ENCODE measurements at regions not wholly inside any gene's neighbourhood (a gene's known extent, or its start where the extent isn't known, plus 50 kb on each side); places are given as distances from the start of the nearest gene placed in this dataset.
"Not testable (repeated sequence)": the region's sequence is repeated elsewhere in the genome, so short reads cannot be mapped to it uniquely, and the experiment has no call there.

GRCh38 chr20:23140991-23141390 is 54.9 kb upstream of the CD93 start:
- intact Hi-C loops (cut with DNase I): no loop called here
- no peaks in the 10 kb centered on the region for H3K36me3 ChIP-seq
- no peak overlapping the region for H3K27ac ChIP-seq
- no peaks in the 10 kb centered on the region for H3K27me3 ChIP-seq
- no peak for DNase-seq
- no peak overlapping the region for H3K9ac ChIP-seq (ENCODE audit: low read depth in 2 of 2, low read length in 2 of 2)
- H3K4me1 ChIP-seq: no peaks in the 10 kb centered on the region
- H3K9me3 ChIP-seq: no peaks in the 10 kb centered on the region
- TF ChIP-seq, protein P1, sequence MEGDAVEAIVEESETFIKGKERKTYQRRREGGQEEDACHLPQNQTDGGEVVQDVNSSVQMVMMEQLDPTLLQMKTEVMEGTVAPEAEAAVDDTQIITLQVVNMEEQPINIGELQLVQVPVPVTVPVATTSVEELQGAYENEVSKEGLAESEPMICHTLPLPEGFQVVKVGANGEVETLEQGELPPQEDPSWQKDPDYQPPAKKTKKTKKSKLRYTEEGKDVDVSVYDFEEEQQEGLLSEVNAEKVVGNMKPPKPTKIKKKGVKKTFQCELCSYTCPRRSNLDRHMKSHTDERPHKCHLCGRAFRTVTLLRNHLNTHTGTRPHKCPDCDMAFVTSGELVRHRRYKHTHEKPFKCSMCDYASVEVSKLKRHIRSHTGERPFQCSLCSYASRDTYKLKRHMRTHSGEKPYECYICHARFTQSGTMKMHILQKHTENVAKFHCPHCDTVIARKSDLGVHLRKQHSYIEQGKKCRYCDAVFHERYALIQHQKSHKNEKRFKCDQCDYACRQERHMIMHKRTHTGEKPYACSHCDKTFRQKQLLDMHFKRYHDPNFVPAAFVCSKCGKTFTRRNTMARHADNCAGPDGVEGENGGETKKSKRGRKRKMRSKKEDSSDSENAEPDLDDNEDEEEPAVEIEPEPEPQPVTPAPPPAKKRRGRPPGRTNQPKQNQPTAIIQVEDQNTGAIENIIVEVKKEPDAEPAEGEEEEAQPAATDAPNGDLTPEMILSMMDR (IDR thresholded peaks at IDR 0.05): no peak
- H3K4me3 ChIP-seq: no peak overlapping the region

GRCh38 chr20:23139984-23140383 is 53.9 kb upstream of the CD93 start:
- H3K27me3 ChIP-seq; DNase-seq; H3K4me1 ChIP-seq; H3K27ac ChIP-seq; H3K9me3 ChIP-seq; H3K36me3 ChIP-seq; H3K4me3 ChIP-seq; intact Hi-C loops (cut with DNase I); H3K9ac ChIP-seq (ENCODE audit: low read depth in 2 of 2, low read length in 2 of 2): not testable (repeated sequence)

DNA sequence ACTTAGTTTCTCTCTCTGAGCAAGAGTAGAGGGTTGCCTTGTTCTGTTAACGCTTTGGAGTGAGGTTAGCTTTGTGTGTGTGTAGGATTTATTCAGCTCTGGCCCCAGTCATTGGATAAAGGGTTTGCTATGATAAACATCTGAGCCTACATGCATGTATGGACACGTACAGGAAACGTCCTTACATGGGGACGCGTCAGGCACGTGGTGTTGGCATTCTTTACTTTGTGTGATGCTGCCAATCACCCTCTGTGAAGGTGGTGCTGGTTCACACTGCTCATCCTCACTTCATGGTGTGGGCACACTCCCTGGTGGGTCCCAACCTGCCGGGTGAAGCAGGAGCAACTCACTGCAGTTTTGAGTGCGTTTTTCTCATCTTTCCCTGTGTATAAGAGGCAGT is 53.4 kb upstream of the CD93 start:
- no peaks in the 10 kb centered on the region for H3K4me1 ChIP-seq
- no peak for DNase-seq
- no peaks in the 10 kb centered on the region for H3K27me3 ChIP-seq
- H3K27ac ChIP-seq: no peak overlapping the region
- H3K9me3 ChIP-seq: no peaks in the 10 kb centered on the region
- no peaks in the 10 kb centered on the region for H3K36me3 ChIP-seq
- no peak overlapping the region for H3K4me3 ChIP-seq
- TF ChIP-seq, protein P1 (IDR thresholded peaks at IDR 0.05): no peak
- no peak overlapping the region for H3K9ac ChIP-seq (ENCODE audit: low read depth in 2 of 2, low read length in 2 of 2)
- intact Hi-C loops (cut with DNase I): no loop called here

DNA sequence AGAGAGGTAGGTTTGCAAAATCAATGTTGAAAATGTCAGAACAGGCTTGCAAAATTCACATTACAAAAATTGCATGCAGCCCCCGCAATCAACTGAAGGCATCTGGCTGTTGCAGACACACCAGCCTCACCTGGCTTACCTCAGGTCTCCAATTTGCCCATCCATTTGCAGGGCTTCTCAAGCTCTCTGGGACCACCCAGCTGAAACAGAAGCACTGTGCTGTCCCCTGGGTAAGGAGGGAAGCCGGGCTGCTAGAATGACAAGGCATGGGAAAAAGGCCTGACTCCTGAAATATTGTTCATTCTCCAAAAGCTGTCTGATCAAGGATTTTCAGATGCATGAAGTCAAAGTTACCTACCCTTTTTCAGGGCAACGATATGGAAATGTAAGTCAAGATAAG is 52.6 kb upstream of the CD93 start:
- no peak for DNase-seq
- Histone ChIP-seq H3K4me1 (no peaks in the 10 kb centered on the region), H3K27ac (no peak overlapping the region), H3K9me3 (no peaks in the 10 kb centered on the region), H3K9ac (ENCODE audit: low read depth in 2 of 2, low read length in 2 of 2) (no peak overlapping the region), H3K36me3 (no peaks in the 10 kb centered on the region), H3K27me3 (no peaks in the 10 kb centered on the region), H3K4me3 (no peak overlapping the region)
- TF ChIP-seq, protein P1 (IDR thresholded peaks at IDR 0.05): no peak
- intact Hi-C loops (cut with DNase I): no loop called here

GRCh38 chr20:23138226-23138625 is 52.1 kb upstream of the CD93 start:
- no peaks in the 10 kb centered on the region for H3K9me3 ChIP-seq
- intact Hi-C loops (cut with DNase I): no loop called here
- H3K4me3 ChIP-seq: no peak overlapping the region
- no peak overlapping the region for H3K27ac ChIP-seq
- H3K9ac ChIP-seq (ENCODE audit: low read depth in 2 of 2, low read length in 2 of 2): no peak overlapping the region
- H3K4me1 ChIP-seq: no peaks in the 10 kb centered on the region
- DNase-seq: no peak
- H3K27me3 ChIP-seq: no peaks in the 10 kb centered on the region
- TF ChIP-seq, protein P1 (IDR thresholded peaks at IDR 0.05): no peak
- no peaks in the 10 kb centered on the region for H3K36me3 ChIP-seq

DNA sequence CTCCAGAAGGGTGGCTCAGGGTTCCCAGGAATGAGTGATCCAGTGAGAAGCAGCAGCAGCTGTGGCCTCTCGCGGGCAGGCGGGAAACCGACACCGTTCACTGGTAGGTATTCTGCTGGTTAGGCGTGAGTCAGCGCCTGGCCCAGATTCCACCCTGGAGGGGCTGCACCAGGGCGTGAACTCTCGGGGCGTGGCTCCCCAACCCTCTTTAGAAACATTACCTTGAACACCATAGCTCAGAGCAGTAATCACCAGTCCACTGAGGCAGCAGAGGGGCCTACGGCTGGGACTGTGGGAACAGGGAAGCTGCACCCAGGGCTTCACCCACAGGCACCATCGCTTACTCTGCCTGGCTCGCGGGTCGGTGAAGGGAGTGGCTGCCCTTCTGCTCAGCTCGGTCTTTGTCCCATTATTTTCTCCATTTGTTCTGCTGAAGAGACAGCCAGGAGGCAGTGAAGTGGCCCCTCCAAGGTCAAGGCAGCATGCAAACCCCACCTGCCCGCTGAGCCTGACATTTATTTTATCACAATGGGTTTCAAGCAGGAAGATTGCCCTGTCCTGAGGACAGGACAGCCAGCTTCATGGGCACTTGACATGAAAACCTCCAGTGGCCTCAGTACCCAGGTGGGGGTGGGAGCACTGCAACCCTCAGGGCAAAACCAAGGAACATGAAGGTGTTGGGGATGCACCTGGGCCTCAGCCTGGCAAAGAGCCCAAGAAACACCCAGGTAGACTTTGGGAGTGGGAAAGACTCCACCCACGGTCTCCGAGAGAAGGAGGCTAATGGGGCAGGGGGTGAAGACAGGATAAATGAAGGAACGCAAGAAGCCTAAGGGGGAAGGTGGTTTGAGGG is 51.0 kb upstream of the CD93 start:
- intact Hi-C loops (cut with DNase I): no loop called here
- H3K9me3 ChIP-seq: no peaks in the 10 kb centered on the region
- no peak overlapping the region for H3K27ac ChIP-seq
- no peak overlapping the region for H3K4me3 ChIP-seq
- no peaks in the 10 kb centered on the region for H3K27me3 ChIP-seq
- DNase-seq: no peak
- H3K9ac ChIP-seq (ENCODE audit: low read depth in 2 of 2, low read length in 2 of 2): no peak overlapping the region
- TF ChIP-seq, protein P1 (IDR thresholded peaks at IDR 0.05): no peak
- H3K36me3 ChIP-seq: no peaks in the 10 kb centered on the region
- no peaks in the 10 kb centered on the region for H3K4me1 ChIP-seq
